K562 (cell line): ENCODE measurements at regions not wholly inside any gene's neighbourhood (a gene's known extent, or its start where the extent isn't known, plus 50 kb on each side); places are given as distances from the start of the nearest gene placed in this dataset.
A peak's percentile ranks its signal among the peaks of the same experiment; 100 is the strongest.
"Not testable (repeated sequence)": the region's sequence is repeated elsewhere in the genome, so short reads cannot be mapped to it uniquely, and the experiment has no call there.

ENCODE experiments used
- ATAC-seq: fragments of 200-7000 bp; cut with Tn5 transposase; 3 replicates; pipeline ENCODE4 v1.9.1; 2020; ENCODE audit warnings: moderate library complexity
- BruUV-seq: library from RNA; stranded (reverse); fragments of 400-500 nt; replicated peaks from 2 replicates; lab custom pipeline; 2021; lab: Mats Ljungman, UMichigan
- CTCF ChIA-PET: fragments of 300-600 bp; formaldehyde crosslinking; extraction: SDS; loops from one replicate; lab custom pipeline; 2021; ENCODE audit warnings: low intra/inter-chr PET ratio; lab: Yijun Ruan, JAX
- POLR2A ChIA-PET: fragments of 300-600, 350-650 bp; sonication (Branson Sonifier 250); formaldehyde crosslinking; extraction: SDS; loops from one replicate; lab custom pipeline; 2021; ENCODE audit warnings: antibody characterized with exemption, inconsistent platforms; lab: Yijun Ruan, JAX
- DNase-seq, 4 experiments: peaks; one replicate each; pipeline versions ENCODE4 v3.0.0 to v3.0.0-alpha.2; 2011 to 2018; ENCODE audit warnings: low spot score in 3 of 4, mixed read lengths in 3 of 4; ENCODE audit errors: extremely low read depth in 1 of 4
- FAIRE-seq: peaks from 2 replicates; lab custom pipeline; 2011; peaks lifted over from hg19 to GRCh38; lab: Jason Lieb, UNC
- H2AFZ ChIP-seq: 2 replicates; pipeline ENCODE4 v1.6.0; 2011; ENCODE audit warnings: low read depth, low read length, control low read depth, inconsistent platforms
- H3K27ac ChIP-seq: fragments of 200-600 bp; 3 replicates; pipeline ENCODE4 v1.8.0; 2011; ENCODE audit warnings: low read depth, mild to moderate bottlenecking, control low read depth, inconsistent platforms, low read length, moderate library complexity, mixed read lengths; ENCODE audit errors: extremely low read depth
- H3K27me3 ChIP-seq, 2 experiments: fragments of 300-600 bp in 1 of 2; 2 replicates in 1 of 2; 3 replicates in 1 of 2; pipeline versions ENCODE4 v1.6.0 to v1.8.0; 2011; ENCODE audit warnings: inconsistent platforms in 2 of 2, low read length in 2 of 2, mild to moderate bottlenecking in 1 of 2, mixed read lengths in 1 of 2, moderate library complexity in 1 of 2; ENCODE audit not compliant: control insufficient read depth in 2 of 2, insufficient read depth in 2 of 2
- H3K36me3 ChIP-seq: fragments of 300-600 bp; 3 replicates; pipeline ENCODE4 v1.8.0; 2011; ENCODE audit warnings: mild to moderate bottlenecking, low read length, inconsistent platforms; ENCODE audit not compliant: control insufficient read depth, insufficient read depth
- H3K4me1 ChIP-seq, 2 experiments: fragments of 200-600 bp in 1 of 2; replicated peaks in 1 of 2; 2 replicates in 1 of 2; 3 replicates in 1 of 2; pipeline versions ENCODE4 v1.5.1 to v1.8.0; 2011; ENCODE audit warnings: inconsistent platforms in 2 of 2, low read length in 2 of 2, mild to moderate bottlenecking in 1 of 2, mixed read lengths in 1 of 2, moderate library complexity in 1 of 2; ENCODE audit not compliant: control insufficient read depth in 2 of 2, insufficient read depth in 2 of 2
- H3K4me2 ChIP-seq: 2 replicates; pipeline ENCODE4 v1.6.1; 2011; ENCODE audit warnings: low read length, control low read depth, inconsistent platforms, mixed read lengths; ENCODE audit not compliant: insufficient read depth
- H3K4me3 ChIP-seq: fragments of 200-600 bp; sonication (generic), shearing (Covaris generic); 2 replicates; pipeline ENCODE4 v1.5.1; 2016; ENCODE audit warnings: control low read depth, inconsistent platforms
- H3K79me2 ChIP-seq: fragments of 200-600 bp; 3 replicates; pipeline ENCODE4 v1.8.0; 2011; ENCODE audit warnings: low read length, inconsistent platforms; ENCODE audit not compliant: control insufficient read depth, insufficient read depth
- H3K9ac ChIP-seq, 2 experiments: 2 replicates each; pipeline versions ENCODE4 v1.6.0 to v1.6.1; 2011; ENCODE audit warnings: low read depth in 2 of 2, low read length in 2 of 2, control low read depth in 1 of 2, inconsistent platforms in 1 of 2, mild to moderate bottlenecking in 1 of 2, mixed read lengths in 1 of 2; ENCODE audit not compliant: insufficient read depth in 1 of 2
- H3K9me1 ChIP-seq: one replicate; pipeline ENCODE4 v1.6.0; 2011; ENCODE audit warnings: inconsistent platforms, mild to moderate bottlenecking, low read length, moderate library complexity; ENCODE audit not compliant: control insufficient read depth, insufficient read depth
- H3K9me3 ChIP-seq: replicated peaks from 2 replicates; pipeline ENCODE4 v1.5.1; 2011; ENCODE audit warnings: low read depth, low read length, inconsistent platforms; ENCODE audit not compliant: control insufficient read depth, insufficient read depth
- H4K20me1 ChIP-seq: replicated peaks from 2 replicates; pipeline ENCODE4 v1.6.1; 2011; ENCODE audit warnings: low read length, inconsistent platforms, mixed read lengths; ENCODE audit not compliant: control insufficient read depth, insufficient read depth
- ATF3 ChIP-seq, 2 experiments: fragments of 450-650 bp in 1 of 2; sonication (generic) in 1 of 2; formaldehyde crosslinking in 1 of 2; IDR thresholded peaks in 1 of 2; conservative IDR thresholded peaks in 1 of 2; 2 replicates each; pipeline versions ENCODE4 v1.6.1 to v1.8.1; 2016 to 2023; ENCODE audit warnings: mild to moderate bottlenecking in 2 of 2, moderate library complexity in 2 of 2, inconsistent platforms in 1 of 2, missing genetic modification reagents in 1 of 2
- FOSL1 ChIP-seq: fragments of 200-800 bp; sonication (Bioruptor generic); conservative IDR thresholded peaks from 2 replicates; pipeline ENCODE4 v1.6.1; 2016; ENCODE audit warnings: missing genetic modification characterization, missing compliant biosample characterization
- GATAD2B ChIP-seq: fragments of 450-650 bp; IDR thresholded peaks from 2 replicates; pipeline ENCODE4 v1.6.1; 2017; ENCODE audit warnings: mild to moderate bottlenecking, borderline replicate concordance
- JUN ChIP-seq, 2 experiments: sonication (generic) in 1 of 2; formaldehyde crosslinking in 1 of 2; IDR thresholded peaks; 2 replicates each; pipeline versions ENCODE4 v1.6.1 to v1.8.0; 2012 to 2022; ENCODE audit warnings: borderline replicate concordance in 2 of 2, mild to moderate bottlenecking in 2 of 2, improper control_type of control experiment in 1 of 2, low read depth in 1 of 2, low read length in 1 of 2, missing genetic modification reagents in 1 of 2
- JUND ChIP-seq, 2 experiments: IDR thresholded peaks; 2 replicates in 1 of 2; 3 replicates in 1 of 2; pipeline ENCODE4 v1.6.1; 2011; ENCODE audit warnings: borderline replicate concordance in 2 of 2, low read depth in 2 of 2, low read length in 2 of 2, improper control_type of control experiment in 1 of 2, missing biosample characterization in 1 of 2, missing genetic modification characterization in 1 of 2, missing genetic modification reagents in 1 of 2
- LCOR ChIP-seq: sonication (generic); formaldehyde crosslinking; IDR thresholded peaks from 2 replicates; pipeline ENCODE4 v1.8.0; 2022; ENCODE audit warnings: mild to moderate bottlenecking, missing genetic modification reagents
- TAF7 ChIP-seq: fragments of 450-650 bp; IDR thresholded peaks from 2 replicates; pipeline ENCODE4 v1.6.1; 2016; ENCODE audit warnings: missing genetic modification characterization, missing compliant biosample characterization
- XRCC3 ChIP-seq: fragments of 450-650 bp; IDR thresholded peaks from 2 replicates; pipeline ENCODE4 v1.6.1; 2017; ENCODE audit warnings: mild to moderate bottlenecking, moderate library complexity
- ZNF740 ChIP-seq, 3 experiments: fragments of 200-800 bp in 1 of 3; sonication (Bioruptor generic) in 1 of 3; sonication (generic) in 1 of 3; formaldehyde crosslinking in 1 of 3; IDR thresholded peaks; 2 replicates each; pipeline versions ENCODE4 v1.6.1 to v1.8.0; 2016 to 2022; ENCODE audit warnings: mild to moderate bottlenecking in 2 of 3, missing compliant biosample characterization in 2 of 3, missing genetic modification characterization in 2 of 3, missing genetic modification reagents in 1 of 3
- WGBS: fragments of 100-300 bp; shearing (Covaris generic); methylation state at CpG from one replicate; pipeline ENCODE4 v1.1.6; 2016; ENCODE audit warnings: low coverage, mixed read lengths; ENCODE audit not compliant: insufficient coverage; ENCODE audit errors: missing lambda C conversion rate; 5-methylcytosine and 5-hydroxymethylcytosine counted together
- in situ Hi-C: fragments of 300-500 bp; cut with MboI; formaldehyde crosslinking; loops from 4 replicates; pipeline ENCODE4 v1.15.0; 2018; ENCODE audit warnings: inconsistent platforms, mixed read lengths
- intact Hi-C: fragments of 100-400 bp; cut with micrococcal nuclease; formaldehyde crosslinking; loops from 2 replicates; pipeline ENCODE4 v1.14.2; 2022

GRCh38 chr6:15183979-15184378, 61.9 kb upstream of the JARID2 start (continued):
- TF ChIP-seq GATAD2B: no peak
- no peak for TF ChIP-seq LCOR (CRISPR knock-in tag)
- TF ChIP-seq TAF7 (tag): no peak

- Histone ChIP-seq H3K9ac (no peak overlapping the region), H3K9me1 (no peaks in the 10 kb centered on the region), H3K79me2 (no peaks in the 10 kb centered on the region), H3K27ac (no peak overlapping the region), H2AFZ (no peak overlapping the region), H3K4me1 (no peaks in the 10 kb centered on the region; a peak in 1 of 5 replicates), H3K4me2 (no peak overlapping the region), H3K9me3 (no peaks in the 10 kb centered on the region), H4K20me1 (no peaks in the 10 kb centered on the region), H3K4me3 (no peak overlapping the region), H3K27me3 (no peaks in the 10 kb centered on the region), H3K36me3 (no peaks in the 10 kb centered on the region)
- ATAC-seq (peak; percentile 51; the same call in 2 of the 3 replicates), FAIRE-seq (no peak), DNase-seq (no peak)
- in situ Hi-C loops (no loop called here), intact Hi-C loops (no loop called here)
- WGBS: 7% methylated on average over 2 of the region's 2 CpGs
- ChIA-PET POLR2A (interaction anchor here (0.6 to 1.5 kb wide), 5 partner anchors 13 to 769 kb away, joined by 3 read pairs; no protein-coding TSS in a partner anchor), CTCF (no interaction called here)
- TF ChIP-seq JUN (IDR thresholded peaks at IDR 0.05; ENCODE audit: borderline replicate concordance, low read depth, low read length): peak; percentile 39; the same call in 1 of the 2 replicates
- TF ChIP-seq JUN (CRISPR knock-in tag; IDR thresholded peaks at IDR 0.05; ENCODE audit: borderline replicate concordance): no peak
- TF ChIP-seq XRCC3: no peak
- TF ChIP-seq FOSL1 (tag): 0 out of 2 replicates have a peak, but pooled peaks have one; percentile 15
- no peak for TF ChIP-seq ZNF740 (CRISPR knock-in tag; IDR thresholded peaks at IDR 0.05)
- TF ChIP-seq ZNF740 (tag; IDR thresholded peaks at IDR 0.05): 0 out of 4 replicates have a peak, but pooled peaks of 1 of the 2 experiments have one; percentile 21
- TF ChIP-seq JUND (IDR thresholded peaks at IDR 0.05; ENCODE audit: borderline replicate concordance, low read depth, low read length): peak; percentile 39; the same call in 1 of the 2 replicates
- TF ChIP-seq JUND (tag; IDR thresholded peaks at IDR 0.05; ENCODE audit: borderline replicate concordance, low read depth, low read length): no peak
- TF ChIP-seq ATF3 (IDR thresholded peaks at IDR 0.05): peak; percentile 57
- TF ChIP-seq ATF3 (CRISPR knock-in tag; conservative IDR thresholded peaks at IDR 0.05): no peak
- BruUV-seq: no TSS peak
Observed at GRCh38 chr6:15184441-15184861, 61.4 kb upstream of the JARID2 start.

- H3K9me3 ChIP-seq, intact Hi-C loops, BruUV-seq, H3K4me3 ChIP-seq, DNase-seq, CTCF ChIA-PET, H3K27ac ChIP-seq, H3K27me3 ChIP-seq, H4K20me1 ChIP-seq, H3K9me1 ChIP-seq, H3K4me1 ChIP-seq, H3K4me2 ChIP-seq, in situ Hi-C loops, H3K79me2 ChIP-seq, ATAC-seq, H3K36me3 ChIP-seq, H3K9ac ChIP-seq, FAIRE-seq, H2AFZ ChIP-seq: not testable (repeated sequence)
- WGBS: 78% methylated on average over 3 of the region's 8 CpGs
- POLR2A ChIA-PET: interaction anchor here (0.6 to 1.5 kb wide), 5 partner anchors 13 to 768 kb away, joined by 3 read pairs; no protein-coding TSS in a partner anchor
Observed at GRCh38 chr6:15185111-15185510, 60.8 kb upstream of the JARID2 start.
